Neural progenitor cell (in vitro differentiated cells): ENCODE measurements at regions not wholly inside any gene's neighbourhood (a gene's known extent, or its start where the extent isn't known, plus 50 kb on each side); places are given as distances from the start of the nearest gene placed in this dataset.

Experiments used
- DNase-seq: peaks from one replicate; pipeline ENCODE4 v3.0.0-alpha.2; 2016; ENCODE audit warnings: low spot score
- H2AFZ ChIP-seq: fragments of 200-600 bp; sonication (generic); replicated peaks from 2 replicates; pipeline ENCODE4 v1.6.1; 2016; ENCODE audit warnings: antibody characterized with exemption
- H3F3A ChIP-seq: fragments of 200-600 bp; sonication (generic); 2 replicates; pipeline ENCODE4 v1.6.1; 2016; ENCODE audit warnings: antibody characterized with exemption, low read depth
- H3K27ac ChIP-seq: fragments of 200-600 bp; sonication (generic); 2 replicates; pipeline ENCODE4 v1.5.1; 2016; ENCODE audit warnings: mild to moderate bottlenecking
- H3K27me3 ChIP-seq: fragments of 200-600 bp; sonication (generic); 2 replicates; pipeline ENCODE4 v1.6.1; 2016; ENCODE audit warnings: mild to moderate bottlenecking, moderate library complexity
- H3K36me3 ChIP-seq: fragments of 200-600 bp; sonication (generic); 2 replicates; pipeline ENCODE4 v1.5.1; 2016
- H3K4me1 ChIP-seq: fragments of 200-600 bp; sonication (generic); 2 replicates; pipeline ENCODE4 v1.6.1; 2016; ENCODE audit warnings: mixed run types
- H3K4me2 ChIP-seq: fragments of 200-600 bp; sonication (generic); 2 replicates; pipeline ENCODE4 v1.6.1; 2016
- H3K4me3 ChIP-seq: fragments of 200-600 bp; sonication (generic); 2 replicates; pipeline ENCODE4 v1.5.1; 2016
- H3K79me2 ChIP-seq: fragments of 200-600 bp; sonication (generic); 2 replicates; pipeline ENCODE4 v1.6.1; 2016; ENCODE audit warnings: low read depth
- H3K9ac ChIP-seq: fragments of 200-600 bp; sonication (generic); 2 replicates; pipeline ENCODE4 v1.6.1; 2016
- H3K9me3 ChIP-seq: fragments of 200-600 bp; sonication (generic); 2 replicates; pipeline ENCODE4 v1.5.1; 2016; ENCODE audit warnings: low read depth
- H4K20me1 ChIP-seq: fragments of 200-600 bp; sonication (generic); 2 replicates; pipeline ENCODE4 v1.6.1; 2016; ENCODE audit warnings: low read depth
- H3K27ac Mint-ChIP-seq: 3 replicates; pipeline ENCODE4 v1.8.0; 2021; ENCODE audit warnings: mixed read lengths
- H3K27me3 Mint-ChIP-seq: 2 replicates; pipeline ENCODE4 v1.8.0; 2022; ENCODE audit warnings: low read depth, mild to moderate bottlenecking, inconsistent platforms, moderate library complexity, mixed read lengths; ENCODE audit not compliant: insufficient read depth
- H3K36me3 Mint-ChIP-seq: 3 replicates; pipeline ENCODE4 v1.8.0; 2021; ENCODE audit warnings: mixed read lengths
- H3K4me1 Mint-ChIP-seq: 3 replicates; pipeline ENCODE4 v1.8.0; 2021; ENCODE audit warnings: mixed read lengths
- H3K4me3 Mint-ChIP-seq: 3 replicates; pipeline ENCODE4 v1.8.0; 2021; ENCODE audit warnings: mild to moderate bottlenecking, moderate library complexity, mixed read lengths
- H3K9me3 Mint-ChIP-seq: 3 replicates; pipeline ENCODE4 v1.8.0; 2020; ENCODE audit warnings: mixed read lengths
- EZH2 ChIP-seq: fragments of 200-600 bp; sonication (generic); IDR thresholded peaks from 2 replicates; pipeline ENCODE4 v1.6.1; 2017; ENCODE audit warnings: antibody characterized with exemption, mild to moderate bottlenecking, moderate library complexity
- EZH2phosphoT487 ChIP-seq: fragments of 200-600 bp; sonication (generic); IDR thresholded peaks from 2 replicates; pipeline ENCODE4 v1.6.1; 2017; ENCODE audit warnings: antibody characterized with exemption
- TF ChIP-seq, protein P1 (sequence below): fragments of 200-600 bp; sonication (generic); IDR thresholded peaks from 2 replicates; pipeline ENCODE4 v1.5.1; 2017; ENCODE audit warnings: antibody characterized with exemption, mild to moderate bottlenecking

DNA sequence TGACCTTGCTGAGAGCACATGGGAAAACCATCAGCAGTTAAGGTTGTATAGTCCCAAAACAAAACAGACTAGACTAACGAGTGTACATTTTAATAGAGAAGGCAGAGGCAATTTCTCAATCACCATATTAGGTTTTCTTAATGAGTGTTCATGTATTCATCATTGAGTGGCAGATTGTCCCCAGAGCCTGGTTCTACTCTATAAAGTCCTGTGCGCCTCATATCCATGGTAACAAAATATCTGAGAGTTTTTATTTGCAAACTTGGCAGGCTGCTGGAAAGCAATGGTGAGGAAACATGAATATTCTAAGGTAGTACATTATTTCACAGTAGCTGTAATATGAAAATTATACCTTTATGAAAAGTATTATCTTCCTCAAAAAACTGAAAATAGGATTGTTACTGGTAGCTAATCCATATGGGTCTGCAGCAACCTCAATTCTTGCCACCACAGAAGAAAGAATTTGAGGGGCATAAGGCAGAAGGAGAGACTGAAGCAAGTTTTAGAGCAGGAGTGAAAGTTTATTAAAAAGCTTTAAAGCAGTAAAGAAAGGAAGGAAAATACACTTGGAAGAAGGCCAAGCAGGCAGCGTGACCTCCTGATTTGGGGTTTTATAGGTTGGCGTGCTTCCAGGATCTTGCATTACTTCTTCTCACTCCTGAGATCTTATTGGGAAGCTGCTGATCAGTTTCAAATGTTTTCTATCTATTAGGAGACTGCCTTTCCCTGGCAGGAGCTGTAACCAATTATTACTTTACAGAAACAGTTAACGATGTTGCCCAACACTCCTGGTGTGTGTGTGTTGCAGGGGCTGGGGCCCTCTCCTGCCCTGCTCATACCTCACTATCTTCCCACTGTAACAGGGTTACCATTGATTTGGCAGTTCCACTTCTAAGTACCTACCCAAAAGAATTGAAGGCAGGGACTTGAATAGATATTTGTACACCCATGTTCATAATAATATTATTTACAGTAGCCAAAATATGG lies 154.0 kb upstream of the NUDT4 start:
- Histone ChIP-seq H3K36me3 (no peaks in the 10 kb centered on the region), H2AFZ (no peak overlapping the region), H3K4me1 (peaks cover 4% of the 10 kb centered on the region), H3K27ac (no peak overlapping the region), H4K20me1 (no peaks in the 10 kb centered on the region), H3K27me3 (no peaks in the 10 kb centered on the region), H3K9me3 (no peaks in the 10 kb centered on the region), H3K79me2 (no peaks in the 10 kb centered on the region), H3F3A (no peaks in the 10 kb centered on the region), H3K9ac (no peak overlapping the region), H3K4me3 (no peak overlapping the region), H3K4me2 (no peak overlapping the region)
- Mint-ChIP-seq H3K27ac (no peak overlapping the region), H3K9me3 (no peaks in the 10 kb centered on the region), H3K36me3 (no peaks in the 10 kb centered on the region), H3K27me3 (no peaks in the 10 kb centered on the region), H3K4me1 (peaks cover 3% of the 10 kb centered on the region), H3K4me3 (no peak overlapping the region)
- DNase-seq, result no peak
- TF ChIP-seq EZH2phosphoT487, result no peak
- no peak for TF ChIP-seq EZH2
- TF ChIP-seq, protein P1, sequence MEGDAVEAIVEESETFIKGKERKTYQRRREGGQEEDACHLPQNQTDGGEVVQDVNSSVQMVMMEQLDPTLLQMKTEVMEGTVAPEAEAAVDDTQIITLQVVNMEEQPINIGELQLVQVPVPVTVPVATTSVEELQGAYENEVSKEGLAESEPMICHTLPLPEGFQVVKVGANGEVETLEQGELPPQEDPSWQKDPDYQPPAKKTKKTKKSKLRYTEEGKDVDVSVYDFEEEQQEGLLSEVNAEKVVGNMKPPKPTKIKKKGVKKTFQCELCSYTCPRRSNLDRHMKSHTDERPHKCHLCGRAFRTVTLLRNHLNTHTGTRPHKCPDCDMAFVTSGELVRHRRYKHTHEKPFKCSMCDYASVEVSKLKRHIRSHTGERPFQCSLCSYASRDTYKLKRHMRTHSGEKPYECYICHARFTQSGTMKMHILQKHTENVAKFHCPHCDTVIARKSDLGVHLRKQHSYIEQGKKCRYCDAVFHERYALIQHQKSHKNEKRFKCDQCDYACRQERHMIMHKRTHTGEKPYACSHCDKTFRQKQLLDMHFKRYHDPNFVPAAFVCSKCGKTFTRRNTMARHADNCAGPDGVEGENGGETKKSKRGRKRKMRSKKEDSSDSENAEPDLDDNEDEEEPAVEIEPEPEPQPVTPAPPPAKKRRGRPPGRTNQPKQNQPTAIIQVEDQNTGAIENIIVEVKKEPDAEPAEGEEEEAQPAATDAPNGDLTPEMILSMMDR, result no peak

DNA sequence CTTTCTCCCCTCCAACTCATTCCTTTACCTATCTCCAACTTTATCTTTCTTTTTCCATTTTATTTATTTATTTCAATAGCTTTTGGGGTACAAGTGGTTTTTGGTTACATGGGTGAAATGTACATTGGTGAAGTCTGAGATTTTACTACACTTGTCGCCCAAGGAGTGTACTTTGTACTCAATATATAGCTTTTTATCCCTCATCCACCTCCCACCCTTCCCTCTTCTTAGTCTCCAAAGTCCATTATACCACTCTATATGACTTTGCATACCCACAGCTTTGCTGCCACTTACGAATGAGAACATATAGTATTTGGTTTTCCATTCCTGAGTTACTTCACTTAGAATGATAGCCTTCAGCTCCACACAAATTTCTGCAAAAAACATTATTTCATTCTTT lies 152.6 kb upstream of the NUDT4 start:
- H3K9ac ChIP-seq, result no peak overlapping the region
- no peak overlapping the region for H3K27ac ChIP-seq
- no peaks in the 10 kb centered on the region for H4K20me1 ChIP-seq
- Mint-ChIP-seq H3K36me3 (no peaks in the 10 kb centered on the region), H3K27ac (no peak overlapping the region), H3K4me1 (peaks cover 3% of the 10 kb centered on the region), H3K27me3 (no peaks in the 10 kb centered on the region), H3K9me3 (no peaks in the 10 kb centered on the region), H3K4me3 (no peak overlapping the region)
- H3K36me3 ChIP-seq, result no peaks in the 10 kb centered on the region
- no peak overlapping the region for H3K4me3 ChIP-seq
- H3K4me2 ChIP-seq, result no peak overlapping the region
- H3K79me2 ChIP-seq, result no peaks in the 10 kb centered on the region
- no peaks in the 10 kb centered on the region for H3K27me3 ChIP-seq
- peaks cover 3% of the 10 kb centered on the region for H3K4me1 ChIP-seq
- no peaks in the 10 kb centered on the region for H3F3A ChIP-seq
- no peak for DNase-seq
- H2AFZ ChIP-seq, result no peak overlapping the region
- TF ChIP-seq EZH2phosphoT487 (no peak), EZH2 (no peak)
- TF ChIP-seq, protein P1, result no peak
- no peaks in the 10 kb centered on the region for H3K9me3 ChIP-seq

DNA sequence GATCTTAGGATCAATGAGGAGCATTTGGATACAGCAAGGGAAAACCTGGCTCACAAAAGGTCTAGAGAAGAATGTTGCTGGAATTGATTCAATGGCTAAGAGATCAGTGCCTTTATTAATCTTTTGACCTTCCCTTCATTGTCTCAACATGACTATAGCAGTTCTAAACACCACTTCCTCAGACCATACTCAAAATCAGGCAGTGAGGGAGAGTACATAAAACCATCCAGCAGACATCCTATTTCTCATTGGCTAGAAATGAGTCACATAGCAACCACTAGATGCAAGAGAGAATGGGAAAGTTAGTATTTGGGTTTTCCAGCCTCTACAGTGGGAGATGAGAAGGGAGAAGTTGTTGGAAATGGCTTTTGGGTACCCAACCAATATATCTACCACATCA lies 151.4 kb upstream of the NUDT4 start:
- no peak overlapping the region for H3K27ac ChIP-seq
- no peak overlapping the region for H3K4me3 Mint-ChIP-seq
- peaks cover under 1% of the 10 kb centered on the region for H3K9me3 Mint-ChIP-seq
- no peak overlapping the region for H3K4me3 ChIP-seq
- no peak for DNase-seq
- no peaks in the 10 kb centered on the region for H3K9me3 ChIP-seq
- H3F3A ChIP-seq, result no peaks in the 10 kb centered on the region
- H4K20me1 ChIP-seq, result no peaks in the 10 kb centered on the region
- H3K36me3 ChIP-seq, result no peaks in the 10 kb centered on the region
- no peaks in the 10 kb centered on the region for H3K79me2 ChIP-seq
- H2AFZ ChIP-seq, result no peak overlapping the region
- no peak overlapping the region for H3K4me2 ChIP-seq
- H3K27me3 ChIP-seq, result no peaks in the 10 kb centered on the region
- no peak overlapping the region for H3K9ac ChIP-seq
- no peak for TF ChIP-seq EZH2phosphoT487
- TF ChIP-seq EZH2, result no peak
- TF ChIP-seq, protein P1, result no peak
- no peaks in the 10 kb centered on the region for H3K4me1 ChIP-seq
- H3K27ac Mint-ChIP-seq, result no peak overlapping the region
- H3K27me3 Mint-ChIP-seq, result no peaks in the 10 kb centered on the region
- no peaks in the 10 kb centered on the region for H3K36me3 Mint-ChIP-seq
- H3K4me1 Mint-ChIP-seq, result peaks cover 3% of the 10 kb centered on the region
